Left lung (tissue), 4 donors: ENCODE measurements at regions not wholly inside any gene's neighbourhood (a gene's known extent, or its start where the extent isn't known, plus 50 kb on each side); places are given as distances from the start of the nearest gene placed in this dataset.

Experiments
- ATAC-seq: fragments of 200-7000 bp; cut with Tn5 transposase; one replicate; pipeline ENCODE4 v1.9.1; 2020; ENCODE audit warnings: moderate library complexity
- DNase-seq, 4 donors: peaks; one replicate each; pipeline ENCODE4 v3.0.0-alpha.2; 2013 to 2020
- H3K27ac ChIP-seq, 2 donors: fragments of 200-600 bp; sonication (generic) in 1 of 2; one replicate each; pipeline versions ENCODE4 v1.5.0 to v1.8.0; 2020 to 2021
- H3K27me3 ChIP-seq, 2 donors: fragments of 200-600 bp; sonication (generic) in 1 of 2; one replicate each; pipeline versions ENCODE4 v1.5.0 to v1.8.0; 2020 to 2021
- H3K36me3 ChIP-seq, 2 donors: fragments of 200-600 bp; sonication (generic) in 1 of 2; one replicate each; pipeline versions ENCODE4 v1.5.0 to v1.8.0; 2020 to 2021
- H3K4me1 ChIP-seq, 2 donors: fragments of 200-600 bp; one replicate each; pipeline ENCODE4 v1.8.0; 2021
- H3K4me3 ChIP-seq, 2 donors: fragments of 200-600 bp; sonication (generic) in 1 of 2; one replicate each; pipeline versions ENCODE4 v1.5.0 to v1.8.0; 2020 to 2021; ENCODE audit warnings: mild to moderate bottlenecking in 1 of 2
- H3K9me3 ChIP-seq, 2 donors: fragments of 200-600 bp; sonication (generic) in 1 of 2; one replicate each; pipeline versions ENCODE4 v1.5.0 to v1.8.0; 2020 to 2021
- intact Hi-C, 2 donors: fragments of 100-400 bp; cut with DNase I; formaldehyde crosslinking; loops; one replicate each; pipeline versions ENCODE4 v1.11.2 to v1.14.2; 2022
- TF ChIP-seq, protein P1 (sequence below), 2 donors: fragments of 200-600 bp; sonication (generic) in 1 of 2; IDR thresholded peaks; one replicate each; pipeline versions ENCODE4 v1.5.0 to v1.8.0; 2021; ENCODE audit warnings: antibody characterized with exemption in 2 of 2
- donor health status: DM: no; HTN: yes; CAD: no.
- donor health status: DM: no; HTN: no; CAD: no.

- H3K4me3 ChIP-seq: no peak overlapping the region
- no peaks in the 10 kb centered on the region for H3K36me3 ChIP-seq
- no peak overlapping the region for H3K27ac ChIP-seq
- no peaks in the 10 kb centered on the region for H3K4me1 ChIP-seq
- ATAC-seq (no peak), DNase-seq (no peak)
- no peaks in the 10 kb centered on the region for H3K9me3 ChIP-seq
- intact Hi-C loops: no loop called here
- TF ChIP-seq, protein P1, sequence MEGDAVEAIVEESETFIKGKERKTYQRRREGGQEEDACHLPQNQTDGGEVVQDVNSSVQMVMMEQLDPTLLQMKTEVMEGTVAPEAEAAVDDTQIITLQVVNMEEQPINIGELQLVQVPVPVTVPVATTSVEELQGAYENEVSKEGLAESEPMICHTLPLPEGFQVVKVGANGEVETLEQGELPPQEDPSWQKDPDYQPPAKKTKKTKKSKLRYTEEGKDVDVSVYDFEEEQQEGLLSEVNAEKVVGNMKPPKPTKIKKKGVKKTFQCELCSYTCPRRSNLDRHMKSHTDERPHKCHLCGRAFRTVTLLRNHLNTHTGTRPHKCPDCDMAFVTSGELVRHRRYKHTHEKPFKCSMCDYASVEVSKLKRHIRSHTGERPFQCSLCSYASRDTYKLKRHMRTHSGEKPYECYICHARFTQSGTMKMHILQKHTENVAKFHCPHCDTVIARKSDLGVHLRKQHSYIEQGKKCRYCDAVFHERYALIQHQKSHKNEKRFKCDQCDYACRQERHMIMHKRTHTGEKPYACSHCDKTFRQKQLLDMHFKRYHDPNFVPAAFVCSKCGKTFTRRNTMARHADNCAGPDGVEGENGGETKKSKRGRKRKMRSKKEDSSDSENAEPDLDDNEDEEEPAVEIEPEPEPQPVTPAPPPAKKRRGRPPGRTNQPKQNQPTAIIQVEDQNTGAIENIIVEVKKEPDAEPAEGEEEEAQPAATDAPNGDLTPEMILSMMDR (IDR thresholded peaks at IDR 0.05): no peak
- no peaks in the 10 kb centered on the region for H3K27me3 ChIP-seq
Observed at GRCh38 chr3:99586701-99587100, 51.7 kb upstream of the COL8A1 start.

DNA sequence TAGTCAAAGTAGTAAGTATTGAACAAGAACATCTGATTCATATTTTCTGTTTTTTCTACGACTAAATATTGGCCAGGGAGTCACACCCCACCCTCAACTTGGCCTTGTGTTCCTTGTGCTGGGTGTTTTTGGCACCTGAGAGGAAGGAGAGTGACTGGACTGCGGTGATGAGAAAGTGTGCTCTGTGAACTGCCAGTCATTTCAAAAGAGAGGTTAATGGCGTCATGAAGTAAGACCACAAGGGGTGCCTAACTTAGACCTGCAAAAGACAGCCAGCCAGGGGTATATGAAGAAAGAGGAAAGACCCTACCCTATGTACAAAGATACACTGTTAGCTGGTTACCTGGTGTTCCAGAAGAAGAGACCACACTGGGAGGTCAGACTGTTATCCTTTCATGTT is 58.4 kb upstream of the COL8A1 start:
- Histone ChIP-seq H3K4me3 (no peak overlapping the region), H3K27me3 (no peaks in the 10 kb centered on the region), H3K4me1 (no peaks in the 10 kb centered on the region), H3K36me3 (no peaks in the 10 kb centered on the region), H3K27ac (no peak overlapping the region), H3K9me3 (peaks cover 0 to 8% of the 10 kb centered on the region in 2 donors)
- TF ChIP-seq, protein P1 (IDR thresholded peaks at IDR 0.05): no peak
- ATAC-seq (no peak), DNase-seq (no peak)
- intact Hi-C loops: no loop called here

DNA sequence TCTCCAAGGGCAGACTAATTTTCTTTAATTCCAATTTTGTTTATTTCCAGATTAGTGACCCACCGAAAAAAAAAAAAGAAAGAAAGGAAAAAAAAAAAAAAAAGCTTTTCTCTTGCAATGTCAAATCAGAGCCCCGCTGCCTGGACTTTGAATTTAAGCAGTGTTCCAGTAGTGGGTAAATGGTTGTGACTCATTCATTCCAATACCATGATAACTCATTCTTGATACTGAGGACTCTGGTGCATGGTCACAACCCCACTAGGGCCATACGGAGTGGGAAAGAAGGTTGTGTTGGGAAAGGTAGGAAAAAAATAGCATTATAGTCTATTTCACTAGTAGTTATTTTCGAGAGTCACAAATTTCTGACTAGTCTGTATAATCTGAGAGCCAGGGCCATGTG is 59.1 kb upstream of the COL8A1 start:
- TF ChIP-seq, protein P1 (IDR thresholded peaks at IDR 0.05): no peak

DNA sequence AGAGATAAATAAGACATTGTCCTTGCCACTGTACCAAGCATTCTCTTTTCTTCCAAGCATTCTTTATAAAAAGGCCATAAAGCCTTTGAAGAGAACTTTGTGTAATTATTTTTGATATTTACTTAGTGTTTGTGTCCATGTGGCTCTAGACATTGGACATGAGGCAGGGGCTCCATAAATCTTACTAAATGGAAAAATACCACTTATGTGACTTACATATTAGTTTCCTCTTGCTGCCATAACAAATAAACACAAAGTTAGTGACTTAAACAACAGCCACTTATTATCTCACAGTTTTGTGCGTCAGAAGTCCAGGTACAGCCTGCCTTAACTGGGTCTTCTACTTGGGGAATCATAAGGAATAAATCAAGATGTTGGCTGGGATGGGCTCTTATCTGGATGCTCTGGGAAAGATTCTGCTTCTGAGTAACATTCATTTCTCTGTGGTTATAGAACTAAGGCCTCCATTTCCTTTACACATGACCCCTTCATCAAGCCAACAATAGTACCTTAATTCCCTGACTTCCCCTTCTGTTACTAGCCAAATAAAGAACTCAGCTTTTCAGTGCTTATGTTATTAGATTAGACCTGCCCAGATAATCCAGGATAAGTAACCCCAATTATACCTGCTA is 59.9 kb upstream of the COL8A1 start:
- H3K36me3 ChIP-seq: no peaks in the 10 kb centered on the region
- DNase-seq: no peak
- TF ChIP-seq, protein P1 (IDR thresholded peaks at IDR 0.05): no peak
- intact Hi-C loops: no loop called here
- H3K4me1 ChIP-seq: no peaks in the 10 kb centered on the region
- no peaks in the 10 kb centered on the region for H3K27me3 ChIP-seq
- ATAC-seq: no peak
- H3K27ac ChIP-seq: no peak overlapping the region
- no peak overlapping the region for H3K4me3 ChIP-seq
- peaks cover 0 to 8% of the 10 kb centered on the region in 2 donors for H3K9me3 ChIP-seq

More for the DNA sequence above, 59.1 kb upstream of the COL8A1 start:
- Histone ChIP-seq H3K27ac (no peak overlapping the region), H3K36me3 (no peaks in the 10 kb centered on the region), H3K9me3 (peaks cover 0 to 8% of the 10 kb centered on the region in 2 donors), H3K4me3 (no peak overlapping the region), H3K27me3 (no peaks in the 10 kb centered on the region), H3K4me1 (no peaks in the 10 kb centered on the region)
- ATAC-seq: no peak
- intact Hi-C loops: no loop called here
- no peak for DNase-seq

DNA sequence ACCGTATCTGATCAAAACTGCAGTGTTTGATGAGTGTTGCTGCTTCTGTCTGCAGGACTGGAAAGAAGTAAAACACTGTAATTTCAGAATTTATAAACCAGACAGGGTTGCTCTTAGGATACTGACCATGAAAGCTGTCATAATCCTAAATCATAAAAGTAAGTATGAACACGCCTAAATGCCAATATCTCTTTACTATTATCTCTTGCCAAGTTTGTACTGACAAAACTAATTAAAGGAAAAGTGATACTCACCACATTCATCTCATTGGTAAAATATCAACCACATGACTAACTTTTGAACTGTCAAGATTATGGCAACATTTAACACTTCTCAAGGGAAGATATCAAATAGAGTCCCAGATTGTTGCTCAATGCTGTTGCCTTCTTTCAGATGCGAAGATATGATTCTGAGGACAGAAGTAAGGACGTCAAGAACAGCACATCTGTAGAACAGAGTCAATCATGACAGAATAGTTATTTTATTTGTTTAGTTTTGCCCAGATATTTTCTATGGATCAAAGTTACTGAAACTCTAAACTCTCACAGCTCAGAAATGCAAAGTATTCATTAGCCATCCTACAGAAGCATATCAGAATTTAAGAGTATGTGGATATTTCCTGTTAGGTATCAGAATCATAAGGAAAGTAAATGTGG is 61.4 kb upstream of the COL8A1 start:
- DNase-seq: no peak
- intact Hi-C loops: no loop called here
- no peaks in the 10 kb centered on the region for H3K36me3 ChIP-seq
- H3K27ac ChIP-seq: no peak overlapping the region
- no peak for ATAC-seq
- H3K4me1 ChIP-seq: no peaks in the 10 kb centered on the region
- no peaks in the 10 kb centered on the region for H3K27me3 ChIP-seq
- no peak overlapping the region for H3K4me3 ChIP-seq
- peaks cover 0 to 8% of the 10 kb centered on the region in 2 donors for H3K9me3 ChIP-seq
- TF ChIP-seq, protein P1 (IDR thresholded peaks at IDR 0.05): no peak
